HepG2 (cell line): ENCODE measurements at regions not wholly inside any gene's neighbourhood (a gene's known extent, or its start where the extent isn't known, plus 50 kb on each side); places are given as distances from the start of the nearest gene placed in this dataset.

ENCODE experiments used
- ATAC-seq: fragments of 200-7000 bp; cut with Tn5 transposase; 3 replicates; pipeline ENCODE4 v1.9.1; 2020; ENCODE audit warnings: mild to moderate bottlenecking, moderate library complexity
- BruUV-seq: library from RNA; stranded (reverse); fragments of 400-500 nt; replicated peaks from 2 replicates; lab custom pipeline; 2021; lab: Mats Ljungman, UMichigan
- CTCF ChIA-PET: fragments of 300-600 bp; formaldehyde crosslinking; extraction: SDS; loops from one replicate; lab custom pipeline; 2021; ENCODE audit warnings: low total read pairs, inconsistent platforms, low intra/inter-chr PET ratio; lab: Yijun Ruan, JAX
- POLR2A ChIA-PET: fragments of 350-600 bp; sonication (Branson Sonifier 250); formaldehyde crosslinking; loops from one replicate; lab custom pipeline; 2020; ENCODE audit warnings: antibody characterized with exemption, inconsistent platforms; lab: Yijun Ruan, JAX
- DNase-seq: peaks from one replicate; pipeline ENCODE4 v3.0.0-alpha.2; 2015; ENCODE audit warnings: low spot score
- FAIRE-seq: peaks from 3 replicates; lab custom pipeline; 2011; peaks lifted over from hg19 to GRCh38; lab: Jason Lieb, UNC
- H2AFZ ChIP-seq: one replicate; pipeline ENCODE4 v1.6.1; 2011; ENCODE audit warnings: low read length, inconsistent platforms
- H3K27ac ChIP-seq: fragments of 300-600 bp; 3 replicates; pipeline ENCODE4 v1.8.0; 2011; ENCODE audit warnings: mixed run types, mild to moderate bottlenecking, mixed read lengths, low read length, inconsistent platforms; ENCODE audit not compliant: insufficient read depth; ENCODE audit errors: extremely low read length
- H3K27me3 ChIP-seq, 2 experiments: fragments of 200-600 bp in 1 of 2; 2 replicates in 1 of 2; 3 replicates in 1 of 2; pipeline versions ENCODE4 v1.6.0 to v1.8.0; 2011; ENCODE audit warnings: low read length in 2 of 2, mild to moderate bottlenecking in 2 of 2, moderate library complexity in 2 of 2, inconsistent platforms in 1 of 2; ENCODE audit not compliant: insufficient read depth in 2 of 2, control insufficient read depth in 1 of 2
- H3K36me3 ChIP-seq, 2 experiments: fragments of 200-600 bp in 1 of 2; replicated peaks in 1 of 2; 2 replicates in 1 of 2; 3 replicates in 1 of 2; pipeline versions ENCODE4 v1.5.1 to v1.8.0; 2011; ENCODE audit warnings: low read length in 2 of 2, inconsistent platforms in 1 of 2; ENCODE audit not compliant: insufficient read depth in 2 of 2, control insufficient read depth in 1 of 2
- H3K4me1 ChIP-seq: 2 replicates; pipeline ENCODE4 v1.5.1; 2012; ENCODE audit warnings: low read length, inconsistent platforms; ENCODE audit not compliant: insufficient read depth
- H3K4me2 ChIP-seq: 2 replicates; pipeline ENCODE4 v1.6.0; 2011; ENCODE audit warnings: low read depth, low read length, inconsistent platforms
- H3K4me3 ChIP-seq, 3 experiments: fragments of 200-600 bp in 1 of 3; sonication (generic), shearing (Covaris generic) in 1 of 3; replicated peaks in 1 of 3; 2 replicates each; pipeline ENCODE4 v1.5.1; 2011 to 2016; ENCODE audit warnings: low read length in 3 of 3, inconsistent platforms in 2 of 3, low read depth in 2 of 3, mild to moderate bottlenecking in 2 of 3, control low read depth in 1 of 3, mixed read lengths in 1 of 3; ENCODE audit not compliant: insufficient read depth in 1 of 3
- H3K79me2 ChIP-seq: one replicate; pipeline ENCODE4 v1.6.1; 2011; ENCODE audit warnings: low read length, inconsistent platforms; ENCODE audit not compliant: insufficient read depth
- H3K9ac ChIP-seq: 2 replicates; pipeline ENCODE4 v1.6.0; 2011; ENCODE audit warnings: mild to moderate bottlenecking, low read depth, low read length, inconsistent platforms; ENCODE audit not compliant: insufficient read depth
- H3K9me3 ChIP-seq: 2 replicates; pipeline ENCODE4 v1.5.1; 2012; ENCODE audit warnings: mild to moderate bottlenecking, low read length
- H4K20me1 ChIP-seq: 2 replicates; pipeline ENCODE4 v1.6.0; 2011; ENCODE audit warnings: inconsistent platforms, mild to moderate bottlenecking, low read length, moderate library complexity; ENCODE audit not compliant: insufficient read depth
- FOSL1 ChIP-seq: sonication (generic); formaldehyde crosslinking; IDR thresholded peaks from 2 replicates; pipeline ENCODE4 v1.9.0; 2021; ENCODE audit warnings: missing genetic modification reagents, borderline replicate concordance
- HMG20A ChIP-seq: IDR thresholded peaks from 2 replicates; pipeline ENCODE4 v1.6.1; 2016; ENCODE audit warnings: borderline replicate concordance
- MATR3 ChIP-seq: sonication (generic); formaldehyde crosslinking; IDR thresholded peaks from 2 replicates; pipeline ENCODE4 v1.4.0; 2020; ENCODE audit warnings: missing genetic modification reagents
- MZF1 ChIP-seq: sonication (generic); formaldehyde crosslinking; IDR thresholded peaks from 2 replicates; pipeline ENCODE4 v1.8.1; 2023; ENCODE audit warnings: mild to moderate bottlenecking, missing genetic modification reagents, borderline replicate concordance
- NR2F1 ChIP-seq, 2 experiments: fragments of 450-650 bp in 1 of 2; formaldehyde crosslinking in 1 of 2; IDR thresholded peaks; 2 replicates each; pipeline versions ENCODE4 v1.5.0 to v1.6.1; 2016 to 2020; ENCODE audit warnings: mild to moderate bottlenecking in 1 of 2, missing compliant biosample characterization in 1 of 2, missing genetic modification reagents in 1 of 2, moderate library complexity in 1 of 2
- TEAD3 ChIP-seq: optimal IDR thresholded peaks from 2 replicates; pipeline ENCODE3; 2016; ENCODE audit warnings: borderline replicate concordance
- ZNF260 ChIP-seq: sonication (generic); formaldehyde crosslinking; IDR thresholded peaks from 2 replicates; pipeline ENCODE4 v1.4.0; 2020; ENCODE audit warnings: missing genetic modification reagents, low read depth, mild to moderate bottlenecking, borderline replicate concordance
- ZNF33A ChIP-seq: sonication (generic); formaldehyde crosslinking; IDR thresholded peaks from 2 replicates; pipeline ENCODE4 v1.5.1; 2020; ENCODE audit warnings: missing genetic modification reagents, mild to moderate bottlenecking, moderate library complexity, borderline replicate concordance
- ZNF841 ChIP-seq: sonication (generic); formaldehyde crosslinking; IDR thresholded peaks from 2 replicates; pipeline ENCODE4 v1.8.1; 2023; ENCODE audit warnings: missing genetic modification reagents, borderline replicate concordance
- ZNF850 ChIP-seq: sonication (generic); formaldehyde crosslinking; conservative IDR thresholded peaks from 2 replicates; pipeline ENCODE4 v1.9.0; 2021; ENCODE audit warnings: mild to moderate bottlenecking, missing genetic modification reagents
- WGBS: methylation state at CpG from one replicate; pipeline ENCODE4 v1.1.6; 2017; ENCODE audit warnings: low lambda C conversion rate; 5-methylcytosine and 5-hydroxymethylcytosine counted together
- in situ Hi-C: cut with HindIII; loops from 2 replicates; pipeline ENCODE4 v1.10.0; 2017; ENCODE audit warnings: low pct_unique_long_range_greater_than_20kb; ENCODE audit not compliant: extremely low pct_ligation_motif_present
- intact Hi-C: fragments of 100-400 bp; cut with micrococcal nuclease; formaldehyde crosslinking; loops from one replicate; pipeline ENCODE4 v1.10.0; 2022; ENCODE audit not compliant: unreplicated experiment
- TF ChIP-seq, protein P1 (sequence below): IDR thresholded peaks from 2 replicates; pipeline ENCODE4 v1.6.1; 2016; ENCODE audit warnings: low read depth, borderline replicate concordance
- TF ChIP-seq, protein P2 (sequence below): sonication (generic); formaldehyde crosslinking; IDR thresholded peaks from 2 replicates; pipeline ENCODE4 v1.5.0; 2020; ENCODE audit warnings: missing genetic modification reagents

DNA sequence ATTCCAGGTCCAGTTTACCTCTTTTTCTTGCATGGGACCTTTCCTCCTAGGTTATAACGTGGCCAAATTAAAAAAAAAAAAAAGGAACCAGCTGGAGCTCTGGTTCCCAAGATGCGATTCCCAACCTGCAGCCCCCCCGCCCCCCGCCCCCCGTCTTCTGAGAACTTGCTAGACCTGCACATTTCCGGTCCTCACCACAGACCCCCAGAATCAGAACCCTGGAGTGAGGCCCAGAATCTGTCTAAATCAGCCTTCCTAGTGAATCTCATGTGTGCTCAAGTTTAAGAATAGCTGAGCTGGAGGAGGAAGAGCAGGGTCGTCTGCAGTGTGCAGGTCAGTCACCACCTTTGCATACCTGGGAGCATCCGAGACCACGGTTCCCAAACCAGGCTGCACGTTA is 144.2 kb downstream of the KLF6 start:
- Histone ChIP-seq H3K4me2 (no peak overlapping the region), H4K20me1 (no peaks in the 10 kb centered on the region), H2AFZ (no peak overlapping the region), H3K9me3 (no peaks in the 10 kb centered on the region), H3K36me3 (no peaks in the 10 kb centered on the region), H3K79me2 (no peaks in the 10 kb centered on the region), H3K4me3 (no peak overlapping the region), H3K4me1 (no peaks in the 10 kb centered on the region), H3K27ac (no peak overlapping the region), H3K9ac (no peak overlapping the region), H3K27me3 (peaks cover 0 to 11% of the 10 kb centered on the region in 2 experiments; a peak in 3 of 5 replicates)
- no peak for ATAC-seq
- DNase-seq, result no peak
- FAIRE-seq, result no peak
- in situ Hi-C loops, result no loop called here
- ChIA-PET POLR2A (no interaction called here), CTCF (no interaction called here)
- no peak for TF ChIP-seq TEAD3 (CRISPR knock-in tag)
- TF ChIP-seq MZF1 (CRISPR knock-in tag), result no peak
- no peak for TF ChIP-seq ZNF850 (CRISPR knock-in tag)
- TF ChIP-seq, protein P1, sequence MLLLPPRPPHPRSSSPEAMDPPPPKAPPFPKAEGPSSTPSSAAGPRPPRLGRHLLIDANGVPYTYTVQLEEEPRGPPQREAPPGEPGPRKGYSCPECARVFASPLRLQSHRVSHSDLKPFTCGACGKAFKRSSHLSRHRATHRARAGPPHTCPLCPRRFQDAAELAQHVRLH (CRISPR knock-in tag), result no peak
- no peak for TF ChIP-seq ZNF260 (CRISPR knock-in tag)
- TF ChIP-seq HMG20A (CRISPR knock-in tag), result no peak
- no peak for TF ChIP-seq ZNF33A (CRISPR knock-in tag)
- TF ChIP-seq ZNF841, result no peak
- TF ChIP-seq MATR3 (CRISPR knock-in tag), result no peak
- TF ChIP-seq, protein P2, sequence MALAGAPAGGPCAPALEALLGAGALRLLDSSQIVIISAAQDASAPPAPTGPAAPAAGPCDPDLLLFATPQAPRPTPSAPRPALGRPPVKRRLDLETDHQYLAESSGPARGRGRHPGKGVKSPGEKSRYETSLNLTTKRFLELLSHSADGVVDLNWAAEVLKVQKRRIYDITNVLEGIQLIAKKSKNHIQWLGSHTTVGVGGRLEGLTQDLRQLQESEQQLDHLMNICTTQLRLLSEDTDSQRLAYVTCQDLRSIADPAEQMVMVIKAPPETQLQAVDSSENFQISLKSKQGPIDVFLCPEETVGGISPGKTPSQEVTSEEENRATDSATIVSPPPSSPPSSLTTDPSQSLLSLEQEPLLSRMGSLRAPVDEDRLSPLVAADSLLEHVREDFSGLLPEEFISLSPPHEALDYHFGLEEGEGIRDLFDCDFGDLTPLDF (CRISPR knock-in tag), result no peak
- no peak for TF ChIP-seq FOSL1 (CRISPR knock-in tag)
- TF ChIP-seq NR2F1 (CRISPR knock-in tag; IDR thresholded peaks at IDR 0.05), result no peak
- WGBS, result 10% methylated on average over 10 of the region's 10 CpGs
- no TSS peak for BruUV-seq
- intact Hi-C loops, result no loop called here
